HG03139 (cell line): ENCODE measurements at regions not wholly inside any gene's neighbourhood (a gene's known extent, or its start where the extent isn't known, plus 50 kb on each side); places are given as distances from the start of the nearest gene placed in this dataset.
"Not testable (repeated sequence)": the region's sequence is repeated elsewhere in the genome, so short reads cannot be mapped to it uniquely, and the experiment has no call there.

Source experiments
- ATAC-seq: cut with Tn5 transposase; IDR thresholded peaks from one replicate; pipeline ENCODE4 v1.9.1; 2021; ENCODE audit not compliant: unreplicated experiment

DNA sequence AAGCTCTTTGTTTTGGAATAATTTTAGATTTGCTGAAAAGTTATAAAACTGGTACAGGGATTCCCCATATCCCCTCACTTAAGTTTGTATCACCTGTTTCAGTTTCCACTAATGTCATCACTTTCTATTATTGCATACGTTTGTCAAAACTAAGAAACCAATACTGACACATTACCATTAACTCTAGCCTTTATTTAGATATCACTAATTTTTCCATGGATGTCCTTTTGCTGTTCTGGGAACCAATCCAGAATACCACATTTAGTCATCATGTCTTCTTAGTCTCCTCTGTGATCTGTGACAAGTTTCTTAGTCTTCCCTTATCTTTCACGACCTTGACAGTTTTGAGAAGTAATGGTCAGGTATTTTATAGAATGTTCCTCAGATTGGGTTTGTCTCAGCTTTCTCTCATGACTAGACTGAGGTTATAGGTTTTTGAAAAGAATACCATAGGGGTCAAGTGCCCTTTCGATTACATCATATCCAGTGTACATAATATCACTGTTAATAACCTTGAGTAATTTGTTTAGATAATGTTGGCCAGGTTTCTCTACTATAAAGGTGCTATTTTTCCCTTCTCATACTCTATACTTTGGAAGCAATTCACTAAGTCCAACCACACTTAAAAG lies 51.9 kb upstream of the NMUR2 start:
- ATAC-seq: no peak

- peak; percentile 90 for ATAC-seq
Observed at GRCh38 chr5:152462021-152462721, 57.1 kb upstream of the NMUR2 start.

- ATAC-seq: no peak
Observed at GRCh38 chr5:152464048-152464447, 59.0 kb upstream of the NMUR2 start.

DNA sequence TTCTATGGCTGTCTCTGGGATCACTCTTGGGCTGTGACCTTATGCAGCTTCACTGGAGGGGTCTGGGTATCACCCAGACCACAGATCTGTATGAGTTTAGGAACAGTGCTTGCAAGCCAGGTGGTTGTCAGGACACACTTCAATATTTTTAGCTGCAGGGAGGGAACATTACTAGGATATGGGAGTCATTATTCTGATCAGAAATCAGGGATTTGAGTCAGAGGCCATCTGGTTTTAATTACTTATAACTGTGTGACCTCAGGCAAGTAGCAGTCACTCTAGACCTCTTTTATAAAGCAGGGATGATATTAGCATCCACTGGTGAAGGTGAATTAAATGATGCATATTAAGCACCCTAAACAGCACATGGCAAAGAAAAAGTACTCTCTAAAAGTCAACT lies 60.1 kb upstream of the NMUR2 start:
- no peak for ATAC-seq

DNA sequence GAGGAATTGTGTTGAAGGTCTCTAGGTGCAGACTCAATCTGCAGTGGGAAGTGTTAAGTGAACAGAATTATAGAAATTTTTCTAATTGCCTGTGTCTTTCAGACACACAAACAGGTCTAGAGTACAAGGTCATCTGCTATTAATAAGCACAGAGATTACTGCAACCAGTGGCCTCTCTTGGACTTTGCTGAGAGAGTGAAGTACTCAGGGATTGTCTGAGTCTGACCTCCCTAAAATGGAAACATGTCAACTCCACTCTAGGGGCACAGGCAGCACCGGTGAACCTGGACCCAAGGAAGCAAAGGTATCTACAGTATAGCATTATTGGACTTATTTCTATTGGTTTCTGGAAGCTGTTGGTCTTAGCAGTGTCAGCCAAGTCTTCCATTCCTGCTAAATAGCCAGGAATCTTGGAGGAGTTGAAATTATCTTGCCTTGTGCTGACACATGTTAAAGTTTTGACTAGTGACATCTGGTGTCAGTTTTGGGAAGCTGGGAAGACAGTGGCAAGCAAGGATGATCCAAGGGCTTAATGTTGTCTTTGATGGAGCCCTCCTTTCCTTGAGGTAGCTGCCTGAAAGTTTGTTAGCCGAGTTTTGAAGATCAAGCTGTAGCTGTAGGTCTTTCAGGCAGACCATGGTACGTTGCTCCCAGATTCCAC lies 61.1 kb upstream of the NMUR2 start:
- ATAC-seq: no peak

DNA sequence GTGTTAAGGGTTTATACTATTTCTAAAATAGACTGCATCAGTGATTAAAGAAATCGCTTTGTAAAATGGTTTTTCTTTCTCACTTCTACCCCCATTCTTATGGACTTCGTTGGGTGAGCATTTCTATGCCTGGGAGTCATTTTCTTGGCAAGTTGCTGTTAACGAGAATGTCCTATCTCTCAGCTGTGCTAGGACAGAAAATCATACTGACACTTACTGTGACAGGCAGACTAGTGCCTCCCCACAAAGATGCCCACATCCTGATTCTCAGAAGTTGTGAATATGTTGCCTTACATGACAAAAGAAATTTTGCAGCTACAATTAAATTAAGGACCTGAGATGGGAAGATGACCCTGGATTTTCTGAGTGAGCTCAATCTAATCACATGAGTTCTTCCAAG lies 65.1 kb upstream of the NMUR2 start:
- no peak for ATAC-seq

DNA sequence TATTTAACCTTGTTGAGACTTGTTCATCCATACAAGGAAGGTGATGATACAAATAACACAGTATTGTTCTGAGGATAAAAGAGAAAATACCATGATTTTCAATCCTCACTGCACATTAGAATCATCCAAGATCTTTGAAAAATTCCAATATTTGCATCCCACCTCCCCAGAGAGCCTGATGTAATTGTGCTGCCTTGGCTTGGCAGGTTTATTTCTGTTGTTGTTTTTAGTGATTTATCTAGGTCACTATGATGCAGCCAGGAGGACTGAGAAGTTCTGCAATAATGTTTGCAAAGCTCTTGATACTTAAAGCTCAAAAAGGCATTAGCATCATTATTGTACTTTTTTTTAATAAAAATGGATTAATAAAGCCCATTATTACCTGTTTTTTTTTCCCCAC lies 67.0 kb upstream of the NMUR2 start:
- no peak for ATAC-seq

DNA sequence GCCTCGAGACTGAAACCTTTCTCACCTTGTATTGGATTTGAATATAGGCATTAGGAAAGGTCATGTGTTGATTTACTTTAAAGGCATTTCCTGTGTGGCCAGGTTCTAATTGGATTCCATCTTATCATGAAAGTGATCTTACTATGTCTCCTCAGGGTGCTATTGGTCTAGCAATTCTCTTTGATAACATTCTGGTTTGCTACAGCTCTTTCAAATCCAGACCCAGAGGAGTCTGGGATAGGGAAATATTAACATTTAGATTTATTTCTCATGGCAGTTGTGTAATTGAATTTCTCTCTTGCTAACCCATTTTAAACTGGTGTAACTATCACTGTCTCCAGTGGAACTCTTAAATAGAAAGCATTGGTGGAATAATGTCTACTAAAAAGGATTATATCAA lies 69.9 kb upstream of the NMUR2 start:
- no peak for ATAC-seq

DNA sequence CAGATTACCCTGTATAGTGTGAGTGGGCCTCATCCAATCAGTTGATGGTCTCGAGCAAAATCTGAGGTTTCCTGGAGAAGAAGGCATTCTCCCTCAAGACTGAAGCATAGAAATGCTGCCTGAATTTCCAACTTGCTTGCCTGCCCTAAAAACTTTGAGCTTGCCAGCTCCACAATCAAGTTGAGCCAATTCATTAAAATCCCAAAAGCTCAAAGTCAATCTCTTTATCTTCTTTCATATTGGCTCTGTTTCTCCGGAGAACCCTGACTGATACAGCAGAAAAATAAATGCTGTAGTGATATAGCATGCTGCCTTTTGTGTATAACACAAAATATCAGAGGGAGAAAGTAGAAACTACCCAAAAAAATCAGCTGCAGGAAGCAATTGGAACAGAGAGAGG lies 72.5 kb upstream of the NMUR2 start:
- no peak for ATAC-seq

DNA sequence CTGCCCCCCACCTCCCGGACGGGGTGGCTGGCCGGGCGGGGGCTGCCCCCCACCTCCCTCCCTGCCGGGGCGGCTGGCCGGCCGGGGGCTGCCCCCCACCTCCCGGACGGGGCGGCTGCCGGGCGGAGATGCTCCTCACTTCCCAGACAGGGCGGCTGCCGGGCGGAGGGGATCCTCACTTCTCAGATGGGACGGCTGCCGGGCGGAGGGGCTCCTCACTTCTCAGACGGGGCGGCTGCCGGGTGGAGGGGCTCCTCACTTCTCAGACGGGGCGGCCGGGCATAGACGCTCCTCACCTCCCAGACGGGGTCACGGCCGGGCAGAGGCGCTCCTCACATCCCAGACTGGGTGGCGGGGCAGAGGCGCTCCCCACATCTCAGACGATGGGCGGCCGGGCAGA lies 74.8 kb upstream of the NMUR2 start:
- not testable (repeated sequence) for ATAC-seq

- ATAC-seq: not testable (repeated sequence)
Observed at GRCh38 chr5:152480677-152481076, 75.6 kb upstream of the NMUR2 start.

GRCh38 chr5:152487130-152487529 lies 82.1 kb upstream of the NMUR2 start:
- ATAC-seq: no peak

DNA sequence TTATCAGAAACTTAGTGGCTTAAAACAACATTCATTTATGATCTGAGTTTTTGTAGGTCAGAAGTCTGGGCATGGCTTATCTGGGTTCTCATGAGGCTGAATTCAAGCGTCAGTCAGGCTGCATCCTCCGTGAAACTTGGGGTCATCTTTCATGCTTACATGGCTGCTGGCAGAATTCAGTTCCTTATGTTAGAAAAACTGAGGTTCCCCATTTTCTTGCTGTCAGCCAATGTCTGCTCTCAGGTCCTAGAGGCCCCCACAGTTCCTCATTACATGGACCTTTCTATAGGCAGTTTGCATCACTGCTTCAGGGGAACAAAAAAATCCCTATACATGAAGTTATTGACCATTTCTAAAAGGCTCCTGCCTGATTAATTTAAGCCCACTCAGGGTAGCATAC lies 83.8 kb upstream of the NMUR2 start:
- no peak for ATAC-seq

- no peak for ATAC-seq
Observed at GRCh38 chr5:152499814-152500535, 94.9 kb upstream of the NMUR2 start.

- no peak for ATAC-seq
Observed at GRCh38 chr5:152501294-152501693, 96.2 kb upstream of the NMUR2 start.

DNA sequence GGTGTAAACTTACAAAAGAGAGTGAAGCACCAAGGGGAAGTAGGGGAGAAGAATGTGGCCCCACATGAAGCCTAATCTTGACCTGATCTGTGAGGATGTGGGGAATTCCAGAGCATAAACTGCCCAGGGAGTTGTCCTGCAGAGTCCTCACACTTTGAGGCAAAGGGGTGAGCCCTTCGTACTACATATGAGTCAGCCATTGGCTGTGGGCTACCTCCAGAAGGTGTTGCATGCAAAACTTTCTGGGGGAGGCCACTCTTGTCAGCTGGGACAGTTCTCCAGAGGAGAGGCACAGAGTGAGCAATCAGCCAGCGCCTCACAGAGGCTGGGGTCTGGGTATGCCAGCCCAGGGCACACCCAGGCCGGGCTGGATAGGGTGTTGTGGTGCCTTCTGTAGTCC lies 98.1 kb upstream of the NMUR2 start:
- no peak for ATAC-seq

DNA sequence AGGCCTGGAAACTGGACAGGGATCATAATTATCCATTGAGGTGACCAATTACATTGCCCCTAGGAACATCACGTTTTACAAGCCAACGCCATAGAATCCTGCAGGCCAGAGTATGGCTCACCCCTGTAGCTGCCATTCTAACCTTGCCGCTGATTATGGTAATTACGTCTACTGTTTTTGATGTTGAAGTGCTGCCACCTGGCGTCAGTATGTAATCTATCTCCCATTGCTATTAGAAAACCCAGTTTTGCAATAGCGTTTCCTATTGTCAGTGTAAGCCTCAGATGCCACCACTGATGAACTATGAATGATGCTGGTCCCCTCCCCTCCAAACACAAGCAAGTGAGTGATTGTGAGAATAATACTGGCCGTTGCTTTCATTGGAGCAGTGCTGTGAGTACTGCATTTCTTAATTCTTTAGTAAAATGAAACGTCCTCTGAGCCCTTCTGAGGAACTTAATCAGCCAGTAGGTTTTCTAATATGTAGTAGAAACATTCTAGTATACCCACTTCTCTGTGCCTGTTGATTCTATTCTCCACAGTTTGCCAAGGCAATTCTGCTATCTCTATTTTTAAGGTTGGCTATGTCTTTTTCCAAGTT lies 100.5 kb upstream of the NMUR2 start:
- peak; percentile 89 for ATAC-seq

- no peak for ATAC-seq
Observed at GRCh38 chr5:152511120-152511519, 106.0 kb upstream of the NMUR2 start.

DNA sequence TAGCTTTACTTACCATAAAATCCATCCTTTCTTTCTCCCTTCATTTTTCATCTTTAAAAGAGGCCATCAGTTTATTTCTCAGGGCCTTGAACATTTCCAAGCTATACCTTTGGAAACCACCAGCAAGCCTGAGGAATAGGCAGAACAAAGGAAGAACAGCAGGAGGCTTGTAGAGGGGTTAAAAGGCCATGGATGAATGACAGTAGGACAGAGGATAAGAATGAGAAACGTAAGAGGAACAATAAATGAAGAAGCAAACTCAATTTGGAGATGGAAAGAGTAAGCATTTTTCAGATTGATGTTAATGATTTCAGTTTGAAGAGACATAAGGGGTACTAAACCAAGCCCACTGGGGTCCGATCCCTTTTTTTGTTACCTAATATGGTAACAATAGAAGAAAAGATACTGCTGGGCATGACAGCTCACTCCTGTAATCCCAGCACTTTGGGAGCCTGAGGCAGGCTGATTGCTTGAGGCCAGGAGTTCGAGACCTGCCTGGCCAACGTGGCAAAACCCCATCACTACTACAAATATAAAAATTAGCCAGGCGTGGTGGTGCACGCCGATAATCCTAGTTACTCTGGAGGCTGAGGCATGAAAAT lies 106.6 kb upstream of the NMUR2 start:
- no peak for ATAC-seq

GRCh38 chr5:152514827-152515397 lies 109.8 kb upstream of the NMUR2 start:
- ATAC-seq: no peak

- ATAC-seq: no peak
Observed at GRCh38 chr5:152523964-152524363, 118.9 kb upstream of the NMUR2 start.
